ENCODE measurements at regions not wholly inside any gene's neighbourhood (a gene's known extent, or its start where the extent isn't known, plus 50 kb on each side); places are given as distances from the start of the nearest gene placed in this dataset.

DNA sequence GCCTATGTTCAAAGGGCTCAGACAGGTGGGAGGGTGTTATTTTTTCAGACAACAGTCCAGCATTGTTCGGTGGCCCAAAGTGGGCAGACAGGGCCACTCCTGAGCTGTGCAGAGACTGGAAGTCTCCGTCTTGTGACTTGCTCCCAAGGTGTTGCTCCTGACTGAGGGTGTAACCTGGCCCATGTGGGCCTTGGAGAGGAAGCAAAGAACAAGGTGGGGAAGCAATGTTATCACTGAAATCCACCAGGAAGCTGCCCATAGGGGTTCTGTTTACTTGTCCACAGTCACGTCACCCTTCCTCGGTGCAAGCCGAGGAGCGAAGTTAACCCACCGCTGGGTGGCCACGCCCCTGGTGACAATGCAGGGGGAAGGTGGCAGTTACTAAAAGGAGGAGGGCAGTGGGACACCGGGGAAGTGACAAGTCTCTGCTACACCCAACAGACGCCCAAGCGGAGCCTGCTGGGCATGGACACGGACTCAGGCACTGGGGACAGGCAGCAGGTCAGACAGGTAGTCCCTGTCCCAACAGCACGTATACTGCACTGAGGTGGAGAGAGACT lies 311.6 kb upstream of the MKI67 start:
- DNase-seq (no peak), ATAC-seq (no peak)
- WGBS (ENCODE audit: insufficient coverage, low coverage, low lambda C conversion rate, missing lambda C conversion rate) = 65% methylated on average over 5 of the region's 13 CpGs
- no peak for TF ChIP-seq POLR2A (IDR thresholded peaks at IDR 0.05)
- TF ChIP-seq, protein P1, sequence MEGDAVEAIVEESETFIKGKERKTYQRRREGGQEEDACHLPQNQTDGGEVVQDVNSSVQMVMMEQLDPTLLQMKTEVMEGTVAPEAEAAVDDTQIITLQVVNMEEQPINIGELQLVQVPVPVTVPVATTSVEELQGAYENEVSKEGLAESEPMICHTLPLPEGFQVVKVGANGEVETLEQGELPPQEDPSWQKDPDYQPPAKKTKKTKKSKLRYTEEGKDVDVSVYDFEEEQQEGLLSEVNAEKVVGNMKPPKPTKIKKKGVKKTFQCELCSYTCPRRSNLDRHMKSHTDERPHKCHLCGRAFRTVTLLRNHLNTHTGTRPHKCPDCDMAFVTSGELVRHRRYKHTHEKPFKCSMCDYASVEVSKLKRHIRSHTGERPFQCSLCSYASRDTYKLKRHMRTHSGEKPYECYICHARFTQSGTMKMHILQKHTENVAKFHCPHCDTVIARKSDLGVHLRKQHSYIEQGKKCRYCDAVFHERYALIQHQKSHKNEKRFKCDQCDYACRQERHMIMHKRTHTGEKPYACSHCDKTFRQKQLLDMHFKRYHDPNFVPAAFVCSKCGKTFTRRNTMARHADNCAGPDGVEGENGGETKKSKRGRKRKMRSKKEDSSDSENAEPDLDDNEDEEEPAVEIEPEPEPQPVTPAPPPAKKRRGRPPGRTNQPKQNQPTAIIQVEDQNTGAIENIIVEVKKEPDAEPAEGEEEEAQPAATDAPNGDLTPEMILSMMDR (IDR thresholded peaks at IDR 0.05) = no peak
- intact Hi-C loops (cut with DNase I) = no loop called here
- Histone ChIP-seq H3K4me3 (no peak overlapping the region), H3K27ac (no peak overlapping the region), H3K4me1 (no peaks in the 10 kb centered on the region), H3K9me3 (no peaks in the 10 kb centered on the region), H3K27me3 (no peaks in the 10 kb centered on the region), H3K36me3 (no peaks in the 10 kb centered on the region)

GRCh38 chr10:128438417-128439063 lies 312.3 kb upstream of the MKI67 start:
- 75% methylated on average over 13 of the region's 16 CpGs for WGBS (ENCODE audit: insufficient coverage, low coverage, low lambda C conversion rate, missing lambda C conversion rate)
- H3K4me1 ChIP-seq = no peaks in the 10 kb centered on the region
- H3K27me3 ChIP-seq = no peaks in the 10 kb centered on the region
- no peak overlapping the region for H3K4me3 ChIP-seq
- TF ChIP-seq, protein P1 (IDR thresholded peaks at IDR 0.05) = no peak
- TF ChIP-seq POLR2A (IDR thresholded peaks at IDR 0.05) = no peak
- no peak for ATAC-seq
- DNase-seq = no peak
- intact Hi-C loops (cut with DNase I) = no loop called here
- no peak overlapping the region for H3K27ac ChIP-seq
- no peaks in the 10 kb centered on the region for H3K9me3 ChIP-seq
- H3K36me3 ChIP-seq = no peaks in the 10 kb centered on the region

DNA sequence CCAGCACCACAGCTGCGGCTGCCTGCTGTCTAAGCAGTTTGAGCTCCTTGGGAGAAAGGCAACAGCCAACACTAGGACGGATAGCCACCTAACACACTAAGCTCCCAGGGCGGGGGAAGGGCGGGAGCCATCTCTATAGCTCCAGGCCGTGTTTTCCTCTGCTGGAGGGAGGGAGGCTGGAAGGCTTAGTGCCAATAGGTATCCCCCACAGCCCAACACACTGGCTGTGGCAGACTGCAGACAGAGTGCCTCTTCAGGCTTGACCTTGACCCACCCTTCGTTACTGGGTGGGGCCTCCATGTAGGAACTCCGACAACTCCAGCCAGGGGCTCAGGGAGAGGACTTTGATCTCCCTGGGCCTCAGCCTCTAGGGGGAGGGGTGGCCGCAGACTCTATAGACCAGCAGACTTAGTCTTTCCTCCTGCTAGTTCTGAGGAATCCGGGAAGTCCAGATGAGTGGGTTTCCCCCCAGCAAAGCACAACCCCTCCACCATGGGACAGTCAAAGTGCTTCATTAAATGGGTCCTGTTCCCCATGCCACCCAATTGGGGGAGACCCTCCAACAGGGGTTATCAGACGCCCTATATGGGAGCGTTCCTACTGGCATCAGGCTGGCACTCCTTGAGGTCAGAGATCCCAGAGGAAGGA lies 314.4 kb upstream of the MKI67 start:
- intact Hi-C loops (cut with DNase I) = no loop called here
- Histone ChIP-seq H3K9me3 (no peaks in the 10 kb centered on the region), H3K36me3 (no peaks in the 10 kb centered on the region), H3K27me3 (no peaks in the 10 kb centered on the region), H3K27ac (no peak overlapping the region), H3K4me3 (no peak overlapping the region), H3K4me1 (no peaks in the 10 kb centered on the region)
- ATAC-seq (no peak), DNase-seq (no peak)
- WGBS (ENCODE audit: insufficient coverage, low coverage, low lambda C conversion rate, missing lambda C conversion rate) = 41% methylated on average over 3 of the region's 11 CpGs
- TF ChIP-seq, protein P1 (IDR thresholded peaks at IDR 0.05) = no peak
- no peak for TF ChIP-seq POLR2A (IDR thresholded peaks at IDR 0.05)

DNA sequence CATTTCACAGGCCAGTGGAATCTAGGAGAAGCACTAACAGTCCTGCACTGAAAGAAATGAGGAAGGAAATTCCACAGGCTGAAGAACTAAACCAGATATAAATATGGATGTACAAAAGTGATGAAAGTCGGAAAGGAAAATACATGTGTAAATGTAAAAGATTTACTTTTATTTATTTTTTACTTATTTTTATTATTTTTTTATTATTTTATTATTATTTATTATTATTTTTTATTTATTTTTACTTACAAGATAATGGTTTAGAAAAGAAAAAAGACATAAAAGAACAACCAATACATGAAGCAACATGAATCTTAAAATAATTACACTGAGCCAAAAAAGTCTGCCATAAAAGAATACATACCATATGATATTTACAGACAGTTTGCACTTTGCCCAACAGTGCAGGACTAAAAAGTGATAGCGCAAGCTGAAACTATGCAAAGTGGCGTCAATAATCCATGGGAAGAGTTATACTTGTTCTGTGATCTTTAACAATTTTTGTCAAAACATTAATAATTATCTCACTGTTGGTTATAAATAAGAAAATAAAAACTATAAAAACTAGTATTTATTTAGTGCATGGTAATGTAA lies 317.8 kb upstream of the MKI67 start:
- no peak for ATAC-seq
- no peaks in the 10 kb centered on the region for H3K27me3 ChIP-seq
- 31% methylated on average over 3 of the region's 3 CpGs for WGBS (ENCODE audit: insufficient coverage, low coverage, low lambda C conversion rate, missing lambda C conversion rate)
- no peaks in the 10 kb centered on the region for H3K4me1 ChIP-seq
- H3K36me3 ChIP-seq = no peaks in the 10 kb centered on the region
- TF ChIP-seq, protein P1 (IDR thresholded peaks at IDR 0.05) = no peak
- no peak for TF ChIP-seq POLR2A (IDR thresholded peaks at IDR 0.05)
- no peak overlapping the region for H3K27ac ChIP-seq
- no peak overlapping the region for H3K4me3 ChIP-seq
- no peak for DNase-seq
- intact Hi-C loops (cut with DNase I) = no loop called here
- no peaks in the 10 kb centered on the region for H3K9me3 ChIP-seq
